Prostate gland (tissue), 2 donors: ENCODE measurements at regions not wholly inside any gene's neighbourhood (a gene's known extent, or its start where the extent isn't known, plus 50 kb on each side); places are given as distances from the start of the nearest gene placed in this dataset.

Experiments used
- POLR2A ChIP-seq: fragments of 450-650 bp; IDR thresholded peaks from one replicate; pipeline ENCODE4 v1.6.1; 2016; ENCODE audit warnings: antibody characterized with exemption, mild to moderate bottlenecking
- TF ChIP-seq, protein P1 (sequence below), 4 experiments: fragments of 200-600 bp in 2 of 4; fragments of 450-650 bp in 2 of 4; sonication (generic) in 2 of 4; IDR thresholded peaks; 1 replicate in 3 of 4; 2 replicates in 1 of 4; pipeline ENCODE4 v1.5.1; 2016 to 2019; ENCODE audit warnings: antibody characterized with exemption in 4 of 4, mild to moderate bottlenecking in 2 of 4, moderate library complexity in 2 of 4

DNA sequence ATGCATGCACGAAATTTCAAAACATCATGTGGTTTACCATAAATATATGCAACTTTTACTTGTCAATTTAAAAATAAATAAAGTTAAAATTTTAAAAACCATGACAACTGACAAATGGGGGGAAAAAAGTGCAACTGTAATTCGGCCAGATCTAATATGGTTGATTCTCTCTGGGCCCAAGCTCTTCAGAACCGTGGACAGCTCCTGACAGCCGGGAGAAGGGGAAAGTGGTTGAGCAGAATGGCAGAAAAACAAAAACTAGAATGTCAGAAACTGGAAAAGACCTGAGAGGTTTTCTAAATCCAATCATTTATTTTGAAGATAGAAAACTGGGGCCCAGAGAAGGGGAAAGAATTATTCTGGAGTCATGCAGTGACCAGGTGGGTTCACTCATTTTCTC, 126.6 kb downstream of the TMEM132E start:
- no peak for TF ChIP-seq POLR2A
- TF ChIP-seq, protein P1, sequence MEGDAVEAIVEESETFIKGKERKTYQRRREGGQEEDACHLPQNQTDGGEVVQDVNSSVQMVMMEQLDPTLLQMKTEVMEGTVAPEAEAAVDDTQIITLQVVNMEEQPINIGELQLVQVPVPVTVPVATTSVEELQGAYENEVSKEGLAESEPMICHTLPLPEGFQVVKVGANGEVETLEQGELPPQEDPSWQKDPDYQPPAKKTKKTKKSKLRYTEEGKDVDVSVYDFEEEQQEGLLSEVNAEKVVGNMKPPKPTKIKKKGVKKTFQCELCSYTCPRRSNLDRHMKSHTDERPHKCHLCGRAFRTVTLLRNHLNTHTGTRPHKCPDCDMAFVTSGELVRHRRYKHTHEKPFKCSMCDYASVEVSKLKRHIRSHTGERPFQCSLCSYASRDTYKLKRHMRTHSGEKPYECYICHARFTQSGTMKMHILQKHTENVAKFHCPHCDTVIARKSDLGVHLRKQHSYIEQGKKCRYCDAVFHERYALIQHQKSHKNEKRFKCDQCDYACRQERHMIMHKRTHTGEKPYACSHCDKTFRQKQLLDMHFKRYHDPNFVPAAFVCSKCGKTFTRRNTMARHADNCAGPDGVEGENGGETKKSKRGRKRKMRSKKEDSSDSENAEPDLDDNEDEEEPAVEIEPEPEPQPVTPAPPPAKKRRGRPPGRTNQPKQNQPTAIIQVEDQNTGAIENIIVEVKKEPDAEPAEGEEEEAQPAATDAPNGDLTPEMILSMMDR (IDR thresholded peaks at IDR 0.05): no peak
